ENCODE measurements at regions not wholly inside any gene's neighbourhood (a gene's known extent, or its start where the extent isn't known, plus 50 kb on each side); places are given as distances from the start of the nearest gene placed in this dataset.

- DNase-seq, result no peak
Measured at GRCh38 chr12:53803194-53803593, 51.4 kb upstream of the CISTR start.

- no peak for DNase-seq
Measured at GRCh38 chr12:53803703-53804102, 51.9 kb upstream of the CISTR start.

GRCh38 chr12:53804429-53804828 is 52.6 kb upstream of the CISTR start:
- no peak for DNase-seq

GRCh38 chr12:53805067-53805466 is 53.3 kb upstream of the CISTR start:
- no peak for DNase-seq

DNA sequence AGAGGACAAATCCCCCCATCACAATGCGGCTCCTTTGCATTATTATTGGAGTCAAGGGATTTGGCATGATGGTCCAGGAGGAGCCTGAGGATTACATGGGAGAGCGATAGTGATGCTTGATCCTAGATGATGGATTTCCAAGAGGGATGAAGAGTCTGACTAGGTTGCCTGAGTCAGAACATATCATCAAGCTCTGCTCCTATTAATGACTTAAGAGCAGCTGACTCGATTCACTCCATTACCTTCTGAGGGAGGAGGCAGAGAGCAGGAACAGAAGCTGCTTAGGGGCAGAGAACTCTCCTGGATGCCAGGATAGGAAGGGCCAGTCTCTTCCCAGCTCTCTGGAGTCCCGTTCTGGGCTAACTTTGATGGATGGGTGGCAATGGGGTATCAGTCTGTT is 54.0 kb upstream of the CISTR start:
- no peak for DNase-seq

- no peak for DNase-seq
Measured at GRCh38 chr12:53806721-53807120, 54.9 kb upstream of the CISTR start.

- no peak for DNase-seq
Measured at GRCh38 chr12:53807322-53807860, 55.6 kb upstream of the CISTR start.

GRCh38 chr12:53808023-53808705 is 56.4 kb upstream of the CISTR start:
- DNase-seq, result no peak

DNA sequence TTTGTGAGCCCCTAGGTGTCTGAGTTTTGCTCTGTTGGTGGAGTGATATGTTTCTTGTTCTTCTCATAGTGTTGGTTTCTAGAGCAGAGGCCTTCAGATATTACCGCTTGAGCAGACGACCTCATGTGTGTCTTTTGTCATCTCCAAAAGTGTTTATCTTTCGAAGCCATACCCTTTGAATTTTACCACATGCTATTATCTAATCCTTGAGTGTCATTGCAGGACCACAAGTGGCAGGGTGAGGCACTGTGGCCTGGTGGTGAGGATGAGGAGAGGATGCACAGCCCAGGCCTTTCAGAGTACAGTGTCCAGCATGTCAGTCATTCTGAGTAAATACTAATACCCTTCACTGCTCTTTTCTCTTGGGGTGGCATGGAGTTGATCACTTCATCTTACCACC is 57.2 kb upstream of the CISTR start:
- DNase-seq, result no peak

- DNase-seq, result no peak
Measured at GRCh38 chr12:53810950-53811349, 59.2 kb upstream of the CISTR start.

GRCh38 chr12:53811606-53812005 is 59.8 kb upstream of the CISTR start:
- no peak for DNase-seq

DNA sequence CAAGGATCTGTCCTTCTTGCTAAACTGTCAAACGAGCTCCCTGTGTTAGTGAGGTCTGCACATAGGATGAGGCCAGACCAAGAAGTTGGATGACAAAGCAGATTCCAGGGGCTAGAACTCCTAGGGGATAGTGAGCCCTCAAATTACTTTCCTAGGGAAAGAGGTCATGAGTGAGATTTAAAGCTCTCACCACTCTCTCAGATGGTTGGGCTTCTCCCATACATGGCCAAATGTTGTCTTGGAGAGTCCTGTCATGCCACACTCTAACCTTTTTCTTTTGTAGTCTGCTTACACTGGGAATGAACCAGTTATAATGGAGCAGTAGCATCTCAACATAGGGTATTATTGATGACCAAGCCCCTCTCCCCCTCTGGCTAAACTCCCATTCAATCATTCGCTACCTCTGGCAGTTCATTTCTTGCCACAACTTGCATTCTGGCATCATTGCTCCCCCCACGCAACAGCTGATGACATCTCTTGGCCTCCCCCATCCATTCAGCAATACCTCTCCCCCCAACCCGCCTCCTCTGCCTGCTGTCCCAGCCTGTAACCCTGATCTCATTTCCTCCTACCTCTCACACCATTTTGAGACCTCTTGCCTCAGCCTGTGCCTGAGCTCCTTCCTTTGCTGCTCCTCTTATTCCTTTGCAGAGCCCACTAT is 64.7 kb upstream of the CISTR start:
- DNase-seq, result no peak

GRCh38 chr12:53817021-53817389 is 65.2 kb upstream of the CISTR start:
- DNase-seq, result no peak

DNA sequence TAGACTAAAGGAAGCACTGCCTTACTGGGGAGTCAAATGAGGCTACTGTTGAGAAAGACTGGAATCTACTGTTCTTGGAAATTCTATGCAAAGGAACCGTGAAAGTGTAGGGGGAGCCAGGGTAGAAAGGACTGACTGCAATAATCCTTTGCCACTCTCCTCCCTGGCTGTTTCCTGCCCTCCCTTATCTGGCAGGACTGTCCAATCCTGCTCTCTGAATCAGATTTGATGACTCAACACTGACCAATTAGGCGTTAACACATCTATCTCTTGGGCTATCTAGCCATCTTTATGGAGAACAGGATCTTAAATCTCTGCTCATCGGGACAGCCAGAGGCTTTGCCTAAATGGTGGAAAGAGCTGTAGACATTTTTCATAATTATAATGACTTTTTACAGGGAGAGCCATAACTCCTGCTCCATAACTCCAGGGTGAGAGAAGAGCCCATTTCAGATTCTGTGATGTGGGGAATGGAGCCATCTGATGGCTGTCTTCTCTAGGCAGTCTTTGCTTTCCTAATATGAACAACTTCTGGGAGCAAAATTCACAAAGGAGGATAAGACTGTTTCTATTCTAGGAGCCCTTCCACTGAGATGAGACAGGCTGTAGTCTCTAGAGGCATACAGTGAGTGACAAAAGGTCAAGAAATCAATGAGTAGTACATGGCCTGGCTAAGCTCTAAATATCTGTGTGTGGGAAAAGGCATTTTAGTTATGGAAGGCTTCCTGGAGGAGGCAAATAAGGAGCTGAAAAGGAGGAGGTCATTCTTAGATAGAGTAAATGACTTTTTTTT is 68.9 kb upstream of the CISTR start:
- no peak for DNase-seq

DNA sequence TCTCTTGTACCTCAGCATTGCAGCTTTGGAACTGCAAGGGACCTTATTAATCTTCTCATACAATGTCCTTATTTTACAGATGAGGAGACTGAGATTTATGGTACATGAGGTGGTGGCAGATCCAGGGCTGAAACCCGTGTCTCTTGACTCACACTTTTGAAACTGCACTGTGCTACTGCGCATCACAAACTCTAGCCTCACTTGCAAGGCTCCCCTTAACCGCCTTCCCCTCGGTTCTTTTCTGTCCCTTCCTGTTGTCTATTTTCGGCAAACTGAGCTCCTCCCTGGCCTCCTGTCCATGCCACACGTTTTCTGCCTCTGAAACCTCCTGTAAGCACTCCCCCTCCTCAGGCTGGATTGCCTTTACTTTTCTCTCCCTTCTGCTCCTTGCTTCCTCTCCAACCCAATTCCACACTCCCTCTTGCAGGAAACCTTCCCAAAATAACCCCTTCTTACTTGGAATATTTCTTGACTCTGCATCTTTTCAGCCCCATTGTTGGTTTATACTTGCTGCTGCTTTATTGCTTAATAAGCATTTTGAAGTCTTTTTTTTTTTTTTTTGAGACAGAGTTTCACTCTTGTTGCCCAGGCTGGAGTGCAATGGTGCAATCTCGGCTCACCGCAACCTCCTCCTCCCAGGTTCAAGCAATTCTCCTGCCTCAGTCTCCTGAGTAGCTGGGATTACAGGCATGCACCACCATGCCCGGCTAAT is 72.4 kb upstream of the CISTR start:
- no peak for DNase-seq

DNA sequence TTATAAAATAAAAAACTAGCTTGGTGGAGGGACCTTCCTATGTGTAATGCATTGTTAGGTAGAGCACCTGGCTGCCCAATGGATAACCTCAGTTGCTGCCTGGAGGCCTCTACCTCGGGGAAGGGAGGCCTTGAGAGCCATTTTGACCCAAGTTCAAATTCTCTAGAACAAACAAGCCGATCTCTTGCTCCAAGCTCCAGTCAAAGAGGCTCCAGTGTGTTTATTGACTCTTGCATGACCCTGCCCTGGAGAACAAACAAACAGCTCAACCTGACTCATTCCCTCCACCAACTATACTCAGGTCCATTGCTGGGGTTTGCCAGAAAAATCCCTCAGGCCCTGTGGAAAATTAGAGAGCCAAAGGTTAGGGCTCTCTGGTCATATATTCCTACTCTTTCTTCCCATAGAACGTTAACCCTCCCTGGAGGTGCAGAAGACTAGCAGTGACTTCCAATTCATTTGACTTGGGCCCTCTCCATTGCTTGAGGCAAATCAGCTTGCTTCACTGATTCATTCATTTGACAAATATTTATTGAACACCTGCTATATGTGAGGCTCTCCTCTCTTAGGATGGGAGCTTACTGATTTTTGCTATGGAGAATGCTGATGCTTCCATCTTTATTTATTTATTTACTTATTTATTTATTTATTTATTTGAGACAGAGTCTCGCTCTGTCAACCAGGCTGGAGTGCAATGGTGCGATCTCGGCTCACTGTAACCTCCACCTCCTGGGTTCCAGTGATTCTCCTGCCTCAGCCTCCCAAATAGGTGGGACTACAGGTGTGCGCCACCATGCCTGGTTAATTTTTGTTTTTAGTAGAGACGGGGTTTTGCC is 73.7 kb upstream of the CISTR start:
- DNase-seq, result no peak

DNA sequence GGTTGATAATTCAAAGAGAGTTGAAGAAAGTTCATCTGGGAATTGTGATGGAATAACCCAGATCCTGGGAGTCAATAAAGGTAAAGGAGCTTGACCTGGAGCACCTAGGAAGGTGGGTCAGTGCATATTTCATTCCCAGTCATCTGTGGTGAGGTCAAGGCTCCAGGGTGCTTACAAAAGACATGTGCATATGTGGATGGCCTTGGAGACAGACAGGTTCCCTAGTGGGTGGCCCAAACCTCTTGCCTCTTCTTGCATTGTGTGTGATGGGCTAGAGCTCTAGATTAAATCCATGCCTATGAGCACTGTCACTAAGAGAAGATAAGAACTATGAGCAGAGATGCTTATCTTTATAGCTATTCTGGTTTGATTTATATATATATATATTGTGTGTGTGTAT is 75.5 kb upstream of the CISTR start:
- no peak for DNase-seq

DNA sequence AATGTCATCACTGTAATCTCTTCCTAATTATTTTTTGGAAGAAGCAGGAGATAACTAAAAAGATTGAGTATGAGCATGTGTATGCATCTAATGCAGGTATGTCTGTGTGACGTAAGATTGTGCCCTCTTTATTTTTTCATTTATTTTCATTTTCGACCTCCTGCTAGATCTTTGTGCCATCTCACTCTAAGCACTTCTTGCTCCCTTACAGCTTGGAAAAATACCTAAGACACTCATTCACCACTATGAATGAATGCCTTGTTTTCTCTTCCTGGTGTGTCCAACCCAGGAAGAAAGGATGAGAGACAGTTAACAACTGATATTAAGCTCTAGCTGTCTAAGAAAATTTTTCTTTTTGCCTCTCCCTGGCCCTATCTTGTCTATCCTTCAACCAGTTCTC is 76.8 kb upstream of the CISTR start:
- DNase-seq, result no peak

- DNase-seq, result no peak
Measured at GRCh38 chr12:53829130-53829819, 77.5 kb upstream of the CISTR start.

- DNase-seq, result no peak
Measured at GRCh38 chr12:53830631-53831030, 78.9 kb upstream of the CISTR start.

DNA sequence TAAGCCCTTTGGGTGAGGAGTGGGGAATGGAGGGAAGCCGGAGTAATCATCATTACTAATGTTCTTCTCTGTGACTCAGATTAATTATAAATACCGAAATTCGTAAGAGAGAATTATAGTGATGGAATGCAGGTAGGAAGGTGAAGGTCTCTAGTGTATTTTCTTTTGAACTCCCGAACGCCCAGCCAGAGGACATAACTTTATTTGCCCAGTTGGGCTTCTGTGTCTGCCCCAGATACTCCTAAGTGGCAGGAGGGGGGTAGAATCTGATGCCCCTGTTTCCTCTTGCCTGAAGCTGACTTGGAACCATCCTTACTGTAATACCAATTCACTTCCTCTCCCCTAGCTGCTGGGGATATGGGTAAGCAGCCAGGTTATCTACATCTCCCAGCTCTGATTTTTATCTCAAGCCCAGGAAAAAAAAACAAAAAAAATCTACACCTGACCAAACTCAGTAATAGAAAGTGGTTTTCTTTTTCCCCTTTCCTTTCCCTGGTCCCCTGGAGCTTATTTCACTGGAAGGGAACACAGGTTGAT is 84.4 kb upstream of the CISTR start:
- DNase-seq, result no peak

Measured in NCI-H187 (cell line).